Lung (tissue), 11 donors: ENCODE measurements at regions not wholly inside any gene's neighbourhood (a gene's known extent, or its start where the extent isn't known, plus 50 kb on each side); places are given as distances from the start of the nearest gene placed in this dataset.

ENCODE experiments used
- ATAC-seq: fragments of 200-7000 bp; cut with Tn5 transposase; one replicate; pipeline ENCODE4 v1.9.1; 2020; ENCODE audit warnings: moderate number of reproducible peaks; ENCODE audit not compliant: insufficient read depth, low FRiP score
- DNase-seq, 3 donors: peaks; one replicate each; pipeline ENCODE4 v3.0.0-alpha.2; 2013 to 2017
- H3K27ac ChIP-seq, 2 donors: one replicate each; pipeline ENCODE4 v1.5.1; 2013; ENCODE audit warnings: mild to moderate bottlenecking in 2 of 2, moderate library complexity in 2 of 2, control low read depth in 1 of 2, inconsistent platforms in 1 of 2, low read depth in 1 of 2, low read length in 1 of 2
- H3K27me3 ChIP-seq, 3 donors: one replicate each; pipeline ENCODE4 v1.5.1; 2013; ENCODE audit warnings: low read length in 2 of 3; ENCODE audit not compliant: control insufficient read depth in 3 of 3, insufficient read depth in 3 of 3
- H3K36me3 ChIP-seq, 4 donors: one replicate each; pipeline ENCODE4 v1.5.1; 2013; ENCODE audit warnings: low read length in 4 of 4, mild to moderate bottlenecking in 1 of 4, moderate library complexity in 1 of 4; ENCODE audit not compliant: control insufficient read depth in 4 of 4, insufficient read depth in 4 of 4
- H3K4me1 ChIP-seq, 5 donors: one replicate each; pipeline ENCODE4 v1.5.1; 2013; ENCODE audit warnings: low read length in 5 of 5, mild to moderate bottlenecking in 2 of 5, moderate library complexity in 1 of 5; ENCODE audit not compliant: control insufficient read depth in 5 of 5, insufficient read depth in 5 of 5
- H3K4me3 ChIP-seq: one replicate; pipeline ENCODE4 v1.5.1; 2013; ENCODE audit warnings: mild to moderate bottlenecking, control low read depth, moderate library complexity
- H3K9ac ChIP-seq, 2 donors: one replicate each; pipeline ENCODE4 v1.5.1; 2013; ENCODE audit warnings: low read length in 2 of 2, control low read depth in 1 of 2; ENCODE audit not compliant: insufficient read depth in 1 of 2
- H3K9me3 ChIP-seq, 4 donors: one replicate each; pipeline ENCODE4 v1.5.1; 2013; ENCODE audit warnings: low read length in 3 of 4, mild to moderate bottlenecking in 1 of 4, moderate library complexity in 1 of 4; ENCODE audit not compliant: control insufficient read depth in 4 of 4, insufficient read depth in 3 of 4
- WGBS, 2 donors: extraction: QIAGEN DNeasy Blood & Tissue Kit; methylation state at CpG; one replicate each; pipeline ENCODE4 v1.1.7; 2013; 5-methylcytosine and 5-hydroxymethylcytosine counted together
- TF ChIP-seq, protein P1 (sequence below): IDR thresholded peaks from 2 replicates; pipeline ENCODE4 v1.5.1; 2012; ENCODE audit warnings: mild to moderate bottlenecking; ENCODE audit errors: control extremely low read depth, extremely low read depth
- donor health status: control.
- donor health status: control.
- donor health status: Bipolar disorder and iron deficiency.
- donor health status: healthy.
- donor health status: DM: yes; HTN: yes; CAD: no.

DNA sequence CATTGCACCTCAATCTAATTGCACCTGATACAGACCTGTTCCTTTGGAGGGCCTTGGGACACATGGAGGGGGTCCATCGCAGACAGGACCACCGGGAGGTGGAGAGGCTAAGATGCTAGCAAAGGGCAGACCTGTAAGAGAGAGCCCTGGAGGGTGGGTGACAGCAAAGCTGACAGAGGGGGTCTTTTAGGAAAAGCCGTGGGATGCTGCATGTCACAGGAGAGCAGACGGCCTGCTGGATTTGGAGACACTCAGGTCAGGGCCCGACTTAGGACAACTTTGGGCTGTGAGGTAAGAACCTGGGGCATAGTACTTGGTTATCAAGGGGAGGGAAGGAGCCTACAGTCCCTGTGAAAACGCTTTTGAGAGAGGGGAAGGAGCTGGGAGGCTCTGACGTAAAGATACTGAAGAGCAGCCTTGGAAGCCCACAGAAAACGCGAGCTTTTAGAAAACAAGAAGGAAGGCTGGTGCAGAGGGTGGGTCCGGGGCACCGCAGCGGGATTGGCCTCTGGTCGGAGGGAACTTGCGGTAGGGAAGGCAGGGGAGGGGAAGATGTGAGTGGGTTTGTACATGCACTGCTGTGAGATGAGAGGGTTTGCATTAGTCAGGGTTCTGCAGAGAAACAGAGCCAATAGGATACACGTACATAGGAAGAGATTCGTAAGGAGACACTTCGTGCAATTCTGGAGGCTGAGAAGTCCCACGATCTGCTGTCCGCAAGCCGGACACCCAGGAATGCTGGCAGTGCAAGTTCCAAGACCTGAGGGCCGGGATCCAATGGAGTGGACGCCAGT, 868.5 kb downstream of the TBC1D22A start:
- H3K4me1 ChIP-seq = no peaks in the 10 kb centered on the region
- no peak overlapping the region for H3K27ac ChIP-seq
- DNase-seq (no peak), ATAC-seq (no peak)
- no peak overlapping the region for H3K4me3 ChIP-seq
- H3K9me3 ChIP-seq = peaks cover 0 to 6% (median 0%) of the 10 kb centered on the region in 4 donors
- H3K9ac ChIP-seq = no peak overlapping the region
- H3K27me3 ChIP-seq = peaks cover 0 to 7% (median 0%) of the 10 kb centered on the region in 3 donors
- TF ChIP-seq, protein P1, sequence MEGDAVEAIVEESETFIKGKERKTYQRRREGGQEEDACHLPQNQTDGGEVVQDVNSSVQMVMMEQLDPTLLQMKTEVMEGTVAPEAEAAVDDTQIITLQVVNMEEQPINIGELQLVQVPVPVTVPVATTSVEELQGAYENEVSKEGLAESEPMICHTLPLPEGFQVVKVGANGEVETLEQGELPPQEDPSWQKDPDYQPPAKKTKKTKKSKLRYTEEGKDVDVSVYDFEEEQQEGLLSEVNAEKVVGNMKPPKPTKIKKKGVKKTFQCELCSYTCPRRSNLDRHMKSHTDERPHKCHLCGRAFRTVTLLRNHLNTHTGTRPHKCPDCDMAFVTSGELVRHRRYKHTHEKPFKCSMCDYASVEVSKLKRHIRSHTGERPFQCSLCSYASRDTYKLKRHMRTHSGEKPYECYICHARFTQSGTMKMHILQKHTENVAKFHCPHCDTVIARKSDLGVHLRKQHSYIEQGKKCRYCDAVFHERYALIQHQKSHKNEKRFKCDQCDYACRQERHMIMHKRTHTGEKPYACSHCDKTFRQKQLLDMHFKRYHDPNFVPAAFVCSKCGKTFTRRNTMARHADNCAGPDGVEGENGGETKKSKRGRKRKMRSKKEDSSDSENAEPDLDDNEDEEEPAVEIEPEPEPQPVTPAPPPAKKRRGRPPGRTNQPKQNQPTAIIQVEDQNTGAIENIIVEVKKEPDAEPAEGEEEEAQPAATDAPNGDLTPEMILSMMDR = no peak
- no peaks in the 10 kb centered on the region for H3K36me3 ChIP-seq
- WGBS, 2 donors = 81% methylated on average over 22 of the region's 22 CpGs

DNA sequence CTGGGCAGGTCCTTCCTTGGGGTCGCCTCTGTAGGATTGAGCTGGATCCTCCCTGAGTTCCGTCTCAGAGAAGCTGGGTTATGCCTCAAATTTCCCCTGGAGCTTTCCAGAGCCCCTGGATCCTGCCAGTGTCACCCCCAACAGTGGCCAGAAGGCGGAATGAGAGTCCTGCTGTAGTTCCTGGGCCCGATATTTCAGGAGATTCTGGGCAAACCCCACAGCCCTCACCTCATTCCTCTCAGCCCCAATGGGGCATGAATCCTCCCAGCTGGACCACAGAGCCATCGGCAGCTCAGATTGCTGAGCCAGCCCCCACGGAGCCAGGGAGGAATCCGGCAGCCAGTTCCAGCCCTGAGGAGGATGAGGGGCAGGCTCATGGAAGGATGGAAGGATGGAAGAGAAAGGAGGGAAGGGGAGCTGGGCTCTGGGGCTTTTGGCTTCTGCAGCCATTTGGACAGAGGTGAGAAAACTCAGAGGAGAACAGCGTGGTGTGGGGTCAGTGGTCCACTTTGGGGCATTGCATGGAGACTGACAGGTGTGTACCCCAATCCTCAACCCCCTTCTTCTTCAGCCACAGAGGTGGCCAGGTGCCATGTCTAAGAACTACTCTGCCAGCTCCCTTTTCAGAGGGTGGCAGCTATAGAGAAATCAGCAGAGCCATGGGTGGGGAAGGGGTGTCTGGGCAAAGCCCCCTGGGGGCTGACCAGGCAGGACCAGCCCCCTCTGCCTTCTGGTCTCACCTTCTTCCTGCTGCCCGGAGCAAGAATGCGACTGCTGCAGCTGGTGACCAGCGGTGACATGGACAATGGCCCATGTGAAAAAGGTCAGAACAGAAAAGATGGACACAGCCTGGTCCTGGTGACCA, 867.6 kb downstream of the TBC1D22A start:
- H3K9me3 ChIP-seq = peaks cover 0 to 6% (median 0%) of the 10 kb centered on the region in 4 donors
- H3K4me3 ChIP-seq = no peak overlapping the region
- peaks cover 0 to 7% (median 0%) of the 10 kb centered on the region in 3 donors for H3K27me3 ChIP-seq
- no peaks in the 10 kb centered on the region for H3K4me1 ChIP-seq
- no peak overlapping the region for H3K9ac ChIP-seq
- H3K36me3 ChIP-seq = no peaks in the 10 kb centered on the region
- TF ChIP-seq, protein P1 = no peak
- DNase-seq (no peak), ATAC-seq (no peak)
- H3K27ac ChIP-seq = no peak overlapping the region
- WGBS, 2 donors = 65 to 74% methylated on average over 11 of the region's 11 CpGs

DNA sequence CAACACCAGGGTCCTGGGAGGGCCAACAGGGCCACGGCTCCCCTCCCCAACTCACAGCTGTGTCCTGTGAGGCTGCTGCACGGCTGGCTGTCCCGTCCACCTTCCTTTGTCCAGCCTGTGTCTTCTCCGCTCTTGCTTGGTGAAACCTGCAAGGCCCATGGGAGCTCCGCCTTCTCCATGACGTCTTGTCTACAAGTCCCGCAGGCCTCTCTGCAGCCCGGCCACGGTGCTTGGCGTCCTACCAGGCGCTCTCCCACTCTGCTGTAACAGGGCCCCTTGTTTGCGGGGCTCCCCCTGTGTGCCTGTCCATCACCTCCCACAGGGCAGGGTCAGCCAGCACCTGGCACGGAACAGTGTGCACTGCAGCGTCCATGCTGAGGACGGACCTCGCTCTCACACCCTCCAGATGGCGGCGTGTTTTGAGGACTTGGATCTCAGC, 866.8 kb downstream of the TBC1D22A start:
- Histone ChIP-seq H3K36me3 (no peaks in the 10 kb centered on the region), H3K27me3 (peaks cover 0 to 7% (median 0%) of the 10 kb centered on the region in 3 donors), H3K27ac (no peak overlapping the region), H3K4me1 (no peaks in the 10 kb centered on the region), H3K9me3 (peaks cover 0 to 6% (median 0%) of the 10 kb centered on the region in 4 donors), H3K4me3 (no peak overlapping the region), H3K9ac (no peak overlapping the region)
- DNase-seq (peak; percentile 17 to 48 (median 47)), ATAC-seq (no peak)
- WGBS, 2 donors = 49 to 70% methylated on average over 18 of the region's 18 CpGs
- TF ChIP-seq, protein P1 = no peak
